ENCODE measurements at regions not wholly inside any gene's neighbourhood (a gene's known extent, or its start where the extent isn't known, plus 50 kb on each side); places are given as distances from the start of the nearest gene placed in this dataset.
"Not testable (repeated sequence)": the region's sequence is repeated elsewhere in the genome, so short reads cannot be mapped to it uniquely, and the experiment has no call there.

DNA sequence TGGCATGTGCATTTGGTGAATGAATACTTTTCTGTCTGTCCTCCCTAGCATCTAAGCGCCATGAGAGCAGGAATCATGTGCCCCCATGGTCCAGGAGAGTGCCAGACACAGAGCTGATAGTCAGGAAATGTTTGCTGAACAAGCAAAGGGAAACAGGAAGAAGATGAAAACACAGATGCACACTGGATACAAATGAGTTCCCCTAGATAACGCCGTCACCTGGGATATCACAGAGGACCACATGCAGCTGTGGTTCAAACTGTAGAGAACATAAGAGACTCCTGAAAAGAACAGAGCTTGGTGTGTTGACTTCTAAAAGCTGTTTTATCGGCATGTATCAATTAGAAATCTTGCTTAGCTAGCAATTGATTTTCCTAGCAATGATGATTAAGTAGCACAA, 293.7 kb downstream of the BTBD3 start:
- no peak for DNase-seq

DNA sequence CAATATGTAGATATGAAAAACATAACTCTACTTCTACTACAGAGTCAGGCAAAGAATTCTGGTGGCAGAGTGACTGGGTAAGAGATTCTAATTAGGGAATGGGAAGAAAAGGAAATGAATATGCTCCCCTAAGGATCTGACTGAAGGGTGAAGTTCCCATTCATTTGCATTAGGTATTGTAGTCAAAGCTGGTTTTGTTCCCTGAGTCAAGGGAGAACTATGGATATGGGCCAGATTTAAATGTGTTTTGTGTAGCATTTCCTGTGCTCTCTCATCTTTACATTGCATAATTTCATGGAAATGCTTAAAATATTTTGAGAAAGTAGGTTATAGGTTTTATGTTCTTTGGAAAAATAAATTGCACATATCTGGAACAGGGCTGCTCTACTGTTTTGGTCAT, 299.7 kb downstream of the BTBD3 start:
- DNase-seq, result no peak

- DNase-seq, result no peak
Observed at GRCh38 chr20:12219798-12220197, 302.1 kb downstream of the BTBD3 start.

GRCh38 chr20:12223057-12223456, 305.4 kb downstream of the BTBD3 start:
- no peak for DNase-seq

- DNase-seq, result no peak
Observed at GRCh38 chr20:12225898-12226297, 308.2 kb downstream of the BTBD3 start.

DNA sequence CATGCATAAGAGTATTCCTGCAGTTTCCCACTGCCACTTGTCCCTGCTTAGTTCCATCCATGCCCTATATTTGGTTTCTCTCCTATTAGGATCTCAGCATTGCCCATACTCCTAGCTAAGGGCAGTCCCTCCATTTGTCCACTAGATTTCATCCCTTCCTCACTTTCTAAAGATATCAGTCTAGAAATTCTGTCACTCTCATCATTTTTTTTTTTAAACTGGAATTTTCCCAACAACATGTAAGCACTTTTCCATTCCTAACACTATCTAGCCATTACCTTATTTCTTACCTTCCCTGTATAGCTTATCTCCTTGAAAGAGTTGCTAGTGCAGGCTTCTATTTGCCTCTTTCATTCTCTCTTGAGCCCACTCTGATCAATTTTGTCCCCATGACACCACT, 312.2 kb downstream of the BTBD3 start:
- DNase-seq, result no peak

DNA sequence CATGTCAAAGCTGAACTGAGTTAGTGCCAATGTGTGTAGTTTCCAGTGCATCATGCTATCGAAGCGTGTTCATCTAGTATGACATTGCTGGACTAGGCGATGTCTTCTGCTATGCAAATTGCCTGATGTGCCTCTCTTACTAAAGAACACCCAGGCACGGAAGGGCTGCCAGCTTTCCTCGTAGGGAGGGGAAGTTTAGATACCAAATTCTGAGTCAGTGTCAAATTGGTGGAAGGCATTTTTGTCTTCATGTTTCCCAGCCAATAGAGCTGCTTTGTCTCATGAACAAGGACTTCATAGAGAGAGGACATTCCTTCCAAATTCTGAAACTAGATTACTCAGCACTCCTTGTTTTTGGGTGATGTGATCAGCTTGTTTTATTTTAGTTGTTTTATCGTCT, 320.1 kb downstream of the BTBD3 start:
- no peak for DNase-seq

- no peak for DNase-seq
Observed at GRCh38 chr20:12241065-12241464, 323.4 kb downstream of the BTBD3 start.

GRCh38 chr20:12243327-12243726, 325.6 kb downstream of the BTBD3 start:
- no peak for DNase-seq

DNA sequence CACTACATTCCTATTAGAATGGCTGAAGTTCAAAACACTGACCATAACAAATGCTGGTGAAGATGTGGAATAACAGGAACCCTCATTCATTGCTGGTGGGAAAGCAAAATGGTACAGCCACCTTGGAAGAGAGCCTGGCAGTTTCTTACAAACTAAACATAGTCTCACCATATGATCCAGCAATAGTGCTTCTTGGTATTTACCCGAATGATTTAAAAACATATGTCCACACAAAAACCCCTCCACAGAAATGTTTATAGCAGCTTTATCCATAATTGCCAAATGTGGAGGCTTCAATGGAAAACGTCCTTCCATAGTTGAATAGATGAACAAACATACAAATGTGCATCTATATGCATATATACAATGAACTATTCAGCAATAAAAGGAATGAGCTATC, 330.8 kb downstream of the BTBD3 start:
- no peak for DNase-seq

DNA sequence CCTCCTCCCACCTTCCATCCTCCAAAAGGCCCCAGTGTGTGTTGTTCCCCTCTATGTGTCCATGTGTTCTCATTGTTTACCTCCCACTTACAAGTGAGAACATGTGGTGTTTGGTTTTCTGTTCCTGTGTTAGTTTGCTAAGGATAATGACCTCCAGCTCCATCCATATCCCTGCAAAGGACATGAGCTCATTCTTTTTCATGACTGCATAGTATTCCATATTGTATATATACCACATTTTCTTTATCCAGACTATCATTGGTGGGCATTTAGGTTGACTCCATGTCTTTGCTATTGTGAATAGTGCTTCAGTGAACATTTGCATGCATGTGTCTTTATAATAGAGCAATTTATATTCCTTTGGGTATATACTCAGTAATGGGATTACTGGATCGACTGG, 333.0 kb downstream of the BTBD3 start:
- not testable (repeated sequence) for DNase-seq

- DNase-seq, result no peak
Observed at GRCh38 chr20:12252793-12253192, 335.1 kb downstream of the BTBD3 start.

DNA sequence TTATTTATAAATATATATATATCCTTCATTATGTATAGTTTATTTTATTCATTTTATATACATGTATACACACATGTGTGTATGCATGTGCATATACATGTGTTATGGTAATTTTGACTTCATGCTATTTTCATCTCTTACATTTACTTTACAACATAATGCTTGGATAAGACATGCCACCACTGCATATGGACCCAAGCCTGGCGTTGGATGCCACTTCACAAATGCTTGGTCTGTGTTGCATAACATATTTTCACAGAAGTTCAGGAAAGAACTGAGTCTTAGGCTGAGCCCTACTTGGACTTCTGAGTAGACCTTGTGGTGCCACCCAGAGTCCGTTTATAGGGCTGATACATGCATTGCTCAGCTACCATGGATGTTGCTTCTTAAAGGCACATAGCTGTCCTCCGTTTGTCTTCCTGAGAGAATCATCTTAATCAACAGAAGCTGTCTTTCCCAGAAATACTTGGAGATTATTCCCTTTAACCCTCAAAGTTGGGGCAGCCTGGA, 337.8 kb downstream of the BTBD3 start:
- DNase-seq, result no peak

DNA sequence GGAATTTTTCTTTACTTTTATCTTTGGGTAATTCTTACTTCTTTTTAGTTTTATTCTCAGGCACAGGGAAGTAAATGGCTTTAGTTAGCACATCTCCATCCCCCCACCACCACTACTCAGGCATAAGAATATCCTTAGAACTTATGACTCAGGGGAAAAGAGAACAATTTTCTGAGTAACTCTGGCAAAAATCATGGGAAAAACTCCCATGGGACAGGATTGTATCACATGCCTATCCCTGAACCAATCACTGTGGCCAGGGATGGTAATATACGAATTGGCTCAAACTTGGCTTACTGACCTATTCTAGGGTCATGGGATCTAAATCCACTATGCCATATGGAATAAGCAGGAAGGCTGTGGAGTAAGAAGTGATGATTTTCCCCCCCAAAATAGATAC, 339.1 kb downstream of the BTBD3 start:
- DNase-seq, result no peak

GRCh38 chr20:12262747-12263146, 345.1 kb downstream of the BTBD3 start:
- no peak for DNase-seq

DNA sequence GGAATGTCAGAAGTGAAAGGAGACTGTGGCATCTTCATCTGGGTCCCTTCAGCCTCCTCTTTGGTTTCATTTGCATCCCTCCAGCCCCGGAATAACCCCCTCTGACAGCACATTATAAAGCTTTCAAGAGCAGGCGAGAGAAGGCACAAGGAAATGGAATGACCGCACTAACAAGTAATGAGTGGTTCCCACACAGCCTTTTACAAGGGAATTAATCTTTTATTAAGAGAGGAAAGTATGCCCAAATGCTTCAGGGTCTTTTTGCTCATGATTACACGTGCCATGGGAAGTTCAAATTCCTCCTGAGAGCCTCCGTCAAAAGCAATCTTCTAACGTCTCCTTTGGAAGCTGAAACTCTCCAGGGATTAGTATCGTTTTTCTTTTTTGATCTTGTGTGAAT, 347.0 kb downstream of the BTBD3 start:
- no peak for DNase-seq

- no peak for DNase-seq
Observed at GRCh38 chr20:12265662-12266061, 348.0 kb downstream of the BTBD3 start.

DNA sequence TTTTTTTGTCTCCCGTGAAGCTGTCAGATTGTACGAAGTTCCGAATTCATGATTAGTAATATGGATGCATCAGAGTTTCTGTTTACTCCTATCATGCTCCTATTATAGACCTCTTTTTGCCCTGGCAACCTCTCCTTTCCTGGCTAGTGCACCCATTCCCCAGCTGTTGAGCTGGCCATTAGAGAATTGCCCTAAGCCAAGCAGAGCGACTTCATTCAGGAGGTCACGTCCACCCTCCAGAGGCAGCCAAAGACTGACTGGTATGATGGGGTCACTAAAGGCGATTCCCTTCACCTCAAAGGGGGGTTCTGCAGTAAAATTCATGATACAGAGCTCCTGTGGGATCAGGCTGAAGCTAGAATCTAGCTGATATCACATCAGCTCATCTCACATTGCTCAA, 351.9 kb downstream of the BTBD3 start:
- DNase-seq, result no peak

DNA sequence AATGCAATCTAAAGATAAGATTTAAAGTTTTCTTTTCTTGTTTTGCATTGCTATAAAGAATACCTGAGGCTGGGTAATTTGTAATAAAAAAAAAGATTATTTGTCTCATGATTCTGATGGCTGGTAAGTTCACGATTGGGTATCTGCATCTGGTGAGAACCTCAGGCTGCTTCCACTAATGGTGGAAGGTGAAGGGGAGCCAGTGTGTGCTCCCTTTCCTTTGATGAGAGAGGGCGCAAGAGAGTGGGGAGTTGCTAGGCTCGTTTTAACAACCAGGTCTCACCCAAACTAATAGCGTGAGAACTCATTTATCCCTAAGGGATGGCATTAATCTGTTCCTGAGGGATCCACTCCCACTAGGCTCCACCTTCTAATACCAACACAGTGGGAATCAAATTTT, 353.2 kb downstream of the BTBD3 start:
- DNase-seq, result no peak

DNA sequence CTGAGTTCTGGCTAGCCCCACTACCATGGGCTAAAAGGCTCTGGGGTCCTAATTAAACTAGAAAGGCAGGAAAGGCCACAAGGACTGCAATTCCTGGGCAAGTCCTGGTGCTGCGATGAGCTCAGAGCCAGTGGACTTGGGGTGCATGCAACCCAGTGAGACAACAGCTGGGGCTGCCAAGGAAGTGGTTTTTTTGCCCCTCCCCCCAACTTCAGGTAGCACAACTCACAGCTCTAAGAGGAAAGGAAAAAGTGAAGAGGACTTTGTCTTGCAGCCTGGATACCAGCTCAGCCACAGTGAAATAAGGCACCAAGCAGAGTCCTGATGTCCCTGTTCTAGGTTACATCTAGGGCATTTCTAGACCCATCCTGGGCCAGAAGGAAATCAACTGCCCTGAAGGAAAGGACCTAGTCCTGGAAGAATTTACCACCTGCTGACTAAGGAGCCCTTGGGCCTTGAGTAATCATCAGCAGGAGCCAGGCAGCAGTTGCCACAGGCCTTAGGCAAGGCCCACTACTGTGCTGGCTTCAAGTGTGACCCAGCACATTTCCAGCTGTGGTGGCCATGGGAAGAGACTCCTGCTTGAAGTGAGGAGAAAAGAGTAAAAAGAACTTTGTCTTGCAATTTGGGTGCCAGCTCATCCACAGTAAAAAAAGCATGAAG, 358.4 kb downstream of the BTBD3 start:
- no peak for DNase-seq

DNA sequence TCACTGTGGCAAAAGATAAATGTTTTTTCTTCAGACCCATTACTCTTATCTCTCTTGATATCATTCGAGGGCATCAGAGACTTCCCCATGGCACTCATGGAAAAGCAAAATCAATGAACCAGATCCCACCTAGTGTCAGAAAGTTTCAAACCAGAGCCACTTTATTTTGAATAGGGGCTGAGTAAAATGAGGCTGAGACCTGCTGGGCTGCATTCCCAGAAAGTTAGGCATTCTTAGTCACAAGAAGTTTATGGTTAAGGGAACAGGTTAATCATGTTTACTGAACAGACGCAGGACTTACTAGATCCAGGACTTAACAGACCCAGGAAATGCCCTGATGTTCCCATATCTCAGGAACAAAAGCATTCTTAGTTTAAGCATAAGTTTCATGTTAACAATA, 369.9 kb downstream of the BTBD3 start:
- no peak for DNase-seq

- DNase-seq, result no peak
Observed at GRCh38 chr20:12289465-12289864, 371.8 kb downstream of the BTBD3 start.

- no peak for DNase-seq
Observed at GRCh38 chr20:12291386-12291785, 373.7 kb downstream of the BTBD3 start.

GRCh38 chr20:12293900-12294299, 376.2 kb downstream of the BTBD3 start:
- no peak for DNase-seq

DNA sequence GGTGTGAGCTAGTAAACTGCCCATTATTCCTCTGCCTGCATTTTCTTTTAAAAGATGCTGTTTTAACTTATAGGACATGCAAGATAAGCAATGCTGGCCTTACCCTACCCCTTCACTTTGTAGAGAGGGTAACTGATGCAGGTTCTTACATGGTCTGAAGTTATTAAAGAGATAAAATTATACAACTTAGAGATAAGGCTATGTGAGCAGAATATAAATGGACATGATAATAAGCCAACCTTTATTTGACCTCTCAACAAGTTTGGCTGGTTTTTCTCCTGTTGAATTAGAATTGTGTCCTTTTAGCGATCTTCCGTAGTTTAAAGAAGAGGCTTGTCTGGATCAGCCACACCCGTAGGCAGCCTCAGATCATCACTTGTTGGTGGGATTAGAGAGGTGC, 377.0 kb downstream of the BTBD3 start:
- no peak for DNase-seq
